Activated naive CD4-positive, alpha-beta T cell treated with anti-CD3 and anti-CD28 coated beads, Interleukin-2, amount 10 ng/mL, durations not matched to agents 7 days and 5 days (primary cell): ENCODE measurements at regions not wholly inside any gene's neighbourhood (a gene's known extent, or its start where the extent isn't known, plus 50 kb on each side); places are given as distances from the start of the nearest gene placed in this dataset.

ENCODE experiments used
- CTCF ChIA-PET: fragments of 350-600 bp; sonication (Branson Sonifier 250); formaldehyde crosslinking; loops from one replicate; lab custom pipeline; 2021; ENCODE audit warnings: antibody characterized with exemption; lab: Charles Lee
- DNase-seq: peaks from one replicate; pipeline ENCODE4 v3.0.0-alpha.2; 2020
- H3K27ac Mint-ChIP-seq: one replicate; pipeline ENCODE4 v1.8.0; 2021; ENCODE audit warnings: mild to moderate bottlenecking, moderate library complexity, mixed read lengths
- H3K27me3 Mint-ChIP-seq: one replicate; pipeline ENCODE4 v1.8.0; 2021; ENCODE audit warnings: mild to moderate bottlenecking, mixed read lengths
- H3K36me3 Mint-ChIP-seq: one replicate; pipeline ENCODE4 v1.8.0; 2021; ENCODE audit warnings: mixed read lengths
- H3K4me1 Mint-ChIP-seq: one replicate; pipeline ENCODE4 v1.8.0; 2021; ENCODE audit warnings: mixed read lengths
- H3K4me3 Mint-ChIP-seq: one replicate; pipeline ENCODE4 v1.8.0; 2021; ENCODE audit warnings: mild to moderate bottlenecking, moderate library complexity, mixed read lengths
- H3K9me3 Mint-ChIP-seq: one replicate; pipeline ENCODE4 v1.8.0; 2021; ENCODE audit warnings: mixed read lengths

DNA sequence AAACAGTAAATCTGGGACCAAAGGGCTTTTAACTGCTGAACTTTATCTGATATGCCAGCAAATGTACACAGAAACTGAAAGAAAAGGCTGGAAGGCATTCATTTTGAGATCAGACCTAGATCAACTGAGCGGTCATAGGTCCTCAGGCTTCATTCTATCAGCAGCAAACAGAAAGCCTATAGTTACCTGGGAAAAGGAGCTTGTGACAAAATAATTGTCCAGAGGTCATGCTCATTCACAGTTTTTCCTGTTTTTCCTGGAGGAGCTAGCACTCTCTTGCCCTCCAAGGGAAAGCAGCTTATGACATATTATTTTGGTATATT is 320.2 kb downstream of the AHR start:
- Mint-ChIP-seq H3K27me3 (no peaks in the 10 kb centered on the region), H3K9me3 (no peaks in the 10 kb centered on the region), H3K27ac (no peak overlapping the region), H3K36me3 (no peaks in the 10 kb centered on the region), H3K4me1 (no peaks in the 10 kb centered on the region), H3K4me3 (no peak overlapping the region)
- DNase-seq, result no peak
- CTCF ChIA-PET, result no interaction called here

DNA sequence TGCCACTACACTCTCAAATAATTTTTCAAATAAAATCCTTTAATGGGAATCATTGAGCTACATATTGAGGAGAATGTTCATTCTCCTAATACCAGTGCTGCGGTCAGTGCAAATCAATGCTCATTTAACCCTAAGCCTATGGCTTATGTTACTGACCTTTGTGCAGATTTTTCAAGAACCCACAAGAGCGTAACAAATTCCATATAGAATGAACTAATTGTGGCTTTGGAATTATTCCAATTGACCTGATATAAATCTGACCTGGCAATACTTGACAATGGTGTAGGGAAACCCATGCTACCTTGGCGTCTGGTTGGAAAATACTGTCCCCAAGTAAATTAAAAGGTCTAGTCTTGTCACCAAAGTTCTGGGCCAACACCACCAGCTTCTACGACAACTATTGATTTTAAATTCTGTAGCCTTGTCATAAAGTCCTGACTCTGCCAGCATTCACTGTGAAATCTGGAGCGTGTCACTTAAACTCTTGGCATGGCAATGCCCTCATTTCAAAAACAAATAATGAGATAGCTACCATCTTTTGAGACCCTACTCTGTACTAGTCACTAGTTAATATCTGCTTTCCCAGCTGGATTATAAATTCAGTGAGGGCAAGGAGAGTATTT is 320.9 kb downstream of the AHR start:
- no peaks in the 10 kb centered on the region for H3K9me3 Mint-ChIP-seq
- no peak for DNase-seq
- no peaks in the 10 kb centered on the region for H3K27me3 Mint-ChIP-seq
- no peaks in the 10 kb centered on the region for H3K4me1 Mint-ChIP-seq
- no peak overlapping the region for H3K4me3 Mint-ChIP-seq
- no peaks in the 10 kb centered on the region for H3K36me3 Mint-ChIP-seq
- CTCF ChIA-PET, result no interaction called here
- no peak overlapping the region for H3K27ac Mint-ChIP-seq

- DNase-seq, result no peak
- no peaks in the 10 kb centered on the region for H3K36me3 Mint-ChIP-seq
- no peak overlapping the region for H3K27ac Mint-ChIP-seq
- H3K4me1 Mint-ChIP-seq, result no peaks in the 10 kb centered on the region
- CTCF ChIA-PET, result no interaction called here
- no peak overlapping the region for H3K4me3 Mint-ChIP-seq
- H3K9me3 Mint-ChIP-seq, result no peaks in the 10 kb centered on the region
- H3K27me3 Mint-ChIP-seq, result no peaks in the 10 kb centered on the region
Measured at GRCh38 chr7:17620566-17620965, 319.7 kb downstream of the SNX13 start.

DNA sequence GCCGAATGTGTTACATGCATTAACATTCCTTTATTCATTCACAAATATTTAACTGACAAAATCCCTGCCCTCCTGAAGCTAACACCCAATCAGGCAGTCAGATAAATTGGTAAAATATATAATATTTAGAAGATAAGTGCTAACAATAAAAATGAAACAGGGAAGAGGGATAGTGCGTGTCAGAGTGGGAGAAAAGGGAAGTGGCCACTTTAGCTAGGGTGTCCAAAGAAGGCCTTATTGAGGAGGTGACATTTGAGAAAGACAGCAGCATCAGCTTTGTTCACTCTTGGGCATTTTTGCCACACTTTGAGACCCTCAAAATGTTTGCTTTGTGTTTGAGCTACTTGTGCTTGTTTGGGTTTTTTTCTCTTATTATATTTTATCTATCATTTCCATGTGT is 317.8 kb downstream of the SNX13 start:
- H3K9me3 Mint-ChIP-seq, result no peaks in the 10 kb centered on the region
- H3K36me3 Mint-ChIP-seq, result no peaks in the 10 kb centered on the region
- CTCF ChIA-PET, result interaction anchor here (1.5 kb wide), 1 partner anchor 10 kb away, joined by 3 read pairs; no protein-coding TSS in a partner anchor
- no peaks in the 10 kb centered on the region for H3K27me3 Mint-ChIP-seq
- H3K4me1 Mint-ChIP-seq, result no peaks in the 10 kb centered on the region
- no peak overlapping the region for H3K4me3 Mint-ChIP-seq
- H3K27ac Mint-ChIP-seq, result no peak overlapping the region
- DNase-seq, result no peak

- CTCF ChIA-PET, result interaction anchor here (1.5 kb wide), 1 partner anchor 9 kb away, joined by 3 read pairs; no protein-coding TSS in a partner anchor
- H3K4me3 Mint-ChIP-seq, result no peak overlapping the region
Measured at GRCh38 chr7:17623546-17624185, 316.6 kb downstream of the SNX13 start.

DNA sequence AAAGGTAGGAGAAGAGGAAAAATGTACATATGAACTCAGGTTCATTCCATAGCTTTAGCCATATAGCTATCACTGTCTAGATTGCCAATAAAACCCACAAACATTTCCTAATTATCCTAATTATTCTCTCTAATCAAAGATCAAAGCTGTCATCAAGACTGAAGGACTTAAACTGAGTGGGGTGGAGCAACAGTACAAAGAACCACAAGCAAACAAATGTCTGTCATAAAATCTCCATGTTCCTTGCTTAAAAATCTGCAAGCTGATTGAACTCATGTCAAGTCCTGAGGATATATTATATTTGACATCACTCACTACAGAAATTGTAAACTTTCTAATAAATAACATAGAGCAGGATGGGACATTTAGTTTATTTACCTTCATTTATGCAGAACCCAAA is 315.9 kb downstream of the SNX13 start:
- CTCF ChIA-PET, result interaction anchor here (0.6 kb wide), 1 partner anchor 103 kb away, joined by 3 read pairs; no protein-coding TSS in a partner anchor
- no peak overlapping the region for H3K27ac Mint-ChIP-seq
- no peaks in the 10 kb centered on the region for H3K36me3 Mint-ChIP-seq
- no peaks in the 10 kb centered on the region for H3K9me3 Mint-ChIP-seq
- no peaks in the 10 kb centered on the region for H3K4me1 Mint-ChIP-seq
- DNase-seq, result no peak
- H3K27me3 Mint-ChIP-seq, result no peaks in the 10 kb centered on the region
- no peak overlapping the region for H3K4me3 Mint-ChIP-seq

More at GRCh38 chr7:17623546-17624185, 316.6 kb downstream of the SNX13 start:
- Mint-ChIP-seq H3K27me3 (no peaks in the 10 kb centered on the region), H3K9me3 (no peaks in the 10 kb centered on the region), H3K36me3 (no peaks in the 10 kb centered on the region), H3K4me1 (no peaks in the 10 kb centered on the region), H3K27ac (no peak overlapping the region)
- no peak for DNase-seq

- Mint-ChIP-seq H3K9me3 (no peaks in the 10 kb centered on the region), H3K27me3 (no peaks in the 10 kb centered on the region), H3K4me1 (no peaks in the 10 kb centered on the region), H3K36me3 (no peaks in the 10 kb centered on the region), H3K27ac (no peak overlapping the region), H3K4me3 (no peak overlapping the region)
- CTCF ChIA-PET, result interaction anchor here (0.6 kb wide), 1 partner anchor 104 kb away, joined by 3 read pairs; no protein-coding TSS in a partner anchor
- DNase-seq, result no peak
Measured at GRCh38 chr7:17625043-17625442, 315.3 kb downstream of the SNX13 start.

GRCh38 chr7:17626235-17626634 is 314.1 kb downstream of the SNX13 start:
- CTCF ChIA-PET, result no interaction called here
- no peak overlapping the region for H3K4me3 Mint-ChIP-seq
- H3K36me3 Mint-ChIP-seq, result no peaks in the 10 kb centered on the region
- H3K4me1 Mint-ChIP-seq, result no peaks in the 10 kb centered on the region
- H3K27me3 Mint-ChIP-seq, result no peaks in the 10 kb centered on the region
- H3K27ac Mint-ChIP-seq, result no peak overlapping the region
- DNase-seq, result no peak
- no peaks in the 10 kb centered on the region for H3K9me3 Mint-ChIP-seq

DNA sequence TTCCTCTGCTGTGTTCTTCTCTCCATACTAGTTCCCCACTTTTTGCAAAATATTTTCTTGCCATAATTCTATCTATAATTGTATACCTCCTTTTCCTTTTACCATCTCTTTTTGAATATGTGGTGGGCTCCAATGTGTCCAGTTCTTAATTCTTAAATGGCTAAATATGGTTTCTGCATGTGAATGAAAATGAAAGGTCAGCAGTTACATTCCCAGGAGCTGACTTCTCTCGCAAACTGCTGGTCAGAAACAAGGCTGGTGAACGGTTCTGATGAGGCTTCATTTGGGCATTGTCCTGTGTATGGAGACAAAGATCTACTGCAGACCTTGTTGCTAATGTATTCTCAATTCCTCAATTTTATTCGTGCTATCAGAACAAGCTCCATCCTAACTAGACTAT is 309.2 kb downstream of the SNX13 start:
- CTCF ChIA-PET, result interaction anchor here (0.7 kb wide), 1 partner anchor 10 kb away, joined by 3 read pairs; no protein-coding TSS in a partner anchor
- no peaks in the 10 kb centered on the region for H3K9me3 Mint-ChIP-seq
- H3K27ac Mint-ChIP-seq, result no peak overlapping the region
- H3K4me1 Mint-ChIP-seq, result no peaks in the 10 kb centered on the region
- H3K27me3 Mint-ChIP-seq, result peaks cover 3% of the 10 kb centered on the region
- no peak for DNase-seq
- H3K4me3 Mint-ChIP-seq, result no peak overlapping the region
- H3K36me3 Mint-ChIP-seq, result no peaks in the 10 kb centered on the region

GRCh38 chr7:17632384-17632783 is 307.9 kb downstream of the SNX13 start:
- Mint-ChIP-seq H3K4me3 (no peak overlapping the region), H3K9me3 (no peaks in the 10 kb centered on the region), H3K27ac (no peak overlapping the region), H3K36me3 (no peaks in the 10 kb centered on the region), H3K4me1 (no peaks in the 10 kb centered on the region), H3K27me3 (peaks cover 3% of the 10 kb centered on the region)
- DNase-seq, result no peak
- CTCF ChIA-PET, result interaction anchor here (1.0 kb wide), 1 partner anchor 9 kb away, joined by 3 read pairs; no protein-coding TSS in a partner anchor

- no peak overlapping the region for H3K4me3 Mint-ChIP-seq
- no peaks in the 10 kb centered on the region for H3K36me3 Mint-ChIP-seq
- no peak overlapping the region for H3K27ac Mint-ChIP-seq
- peaks cover 3% of the 10 kb centered on the region for H3K27me3 Mint-ChIP-seq
- CTCF ChIA-PET, result no interaction called here
- no peaks in the 10 kb centered on the region for H3K9me3 Mint-ChIP-seq
- H3K4me1 Mint-ChIP-seq, result no peaks in the 10 kb centered on the region
- no peak for DNase-seq
Measured at GRCh38 chr7:17633067-17633466, 307.2 kb downstream of the SNX13 start.

- no peaks in the 10 kb centered on the region for H3K9me3 Mint-ChIP-seq
- H3K4me3 Mint-ChIP-seq, result no peak overlapping the region
- DNase-seq, result no peak
- H3K27me3 Mint-ChIP-seq, result peaks cover 10% of the 10 kb centered on the region
- H3K4me1 Mint-ChIP-seq, result no peaks in the 10 kb centered on the region
- CTCF ChIA-PET, result interaction anchor here (0.9 kb wide), 1 partner anchor 39 kb away, joined by 3 read pairs; no protein-coding TSS in a partner anchor
- no peak overlapping the region for H3K27ac Mint-ChIP-seq
- no peaks in the 10 kb centered on the region for H3K36me3 Mint-ChIP-seq
Measured at GRCh38 chr7:17638727-17639126, 301.6 kb downstream of the SNX13 start.

- CTCF ChIA-PET, result interaction anchor here (0.8 to 2.0 kb wide), 3 partner anchors 10 to 31 kb away, joined by 3 to 4 read pairs (median 3); no protein-coding TSS in a partner anchor
- H3K9me3 Mint-ChIP-seq, result peaks cover 4% of the 10 kb centered on the region
- H3K27me3 Mint-ChIP-seq, result peaks cover 16% of the 10 kb centered on the region
- peak; percentile 29 for DNase-seq
- no peak overlapping the region for H3K27ac Mint-ChIP-seq
- H3K36me3 Mint-ChIP-seq, result no peaks in the 10 kb centered on the region
- H3K4me1 Mint-ChIP-seq, result no peaks in the 10 kb centered on the region
- no peak overlapping the region for H3K4me3 Mint-ChIP-seq
Measured at GRCh38 chr7:17640730-17641377, 299.4 kb downstream of the SNX13 start.

GRCh38 chr7:17645500-17645899 is 294.8 kb downstream of the SNX13 start:
- Mint-ChIP-seq H3K9me3 (peaks cover 4% of the 10 kb centered on the region), H3K27me3 (peaks cover 26% of the 10 kb centered on the region), H3K36me3 (no peaks in the 10 kb centered on the region), H3K4me1 (no peaks in the 10 kb centered on the region), H3K4me3 (no peak overlapping the region), H3K27ac (no peak overlapping the region)
- CTCF ChIA-PET, result interaction anchor here (1.5 to 3.0 kb wide), 2 partner anchors 662 to 664 kb away, joined by 3 to 11 read pairs; no protein-coding TSS in a partner anchor
- no peak for DNase-seq
